DOHH2 (cell line): ENCODE measurements at regions not wholly inside any gene's neighbourhood (a gene's known extent, or its start where the extent isn't known, plus 50 kb on each side); places are given as distances from the start of the nearest gene placed in this dataset.

Experiments
- EZH2phosphoT487 ChIP-seq: fragments of 200-600 bp; sonication (generic); IDR thresholded peaks from 2 replicates; pipeline ENCODE4 v1.6.1; 2017; ENCODE audit warnings: borderline replicate concordance, mild to moderate bottlenecking, antibody characterized with exemption, low read length, moderate library complexity, mixed read lengths
- TF ChIP-seq, protein P1 (sequence below): fragments of 200-600 bp; sonication (generic); IDR thresholded peaks from one replicate; pipeline ENCODE4 v1.5.1; 2014; ENCODE audit warnings: antibody characterized with exemption, mild to moderate bottlenecking, low read depth, low read length; ENCODE audit not compliant: poor library complexity, severe bottlenecking

DNA sequence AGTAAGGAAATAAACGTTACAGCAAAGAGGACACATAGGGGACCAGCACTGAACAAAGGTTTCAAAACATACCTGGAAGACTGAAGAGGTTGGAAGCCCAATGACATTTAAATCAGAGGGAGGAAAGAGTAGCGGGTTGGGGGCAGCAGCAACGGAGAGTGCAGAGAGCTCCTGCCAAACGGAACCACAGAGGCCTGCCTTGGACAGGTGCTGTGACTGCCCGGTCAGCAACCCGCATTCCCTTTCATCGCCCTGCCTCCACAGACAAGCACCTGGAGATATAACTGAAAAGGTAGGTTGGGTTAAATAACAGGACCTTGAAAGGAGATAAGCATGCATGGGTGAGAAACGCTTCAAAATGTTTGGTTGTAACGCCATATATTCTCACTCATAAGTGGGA is 92.8 kb upstream of the SLC38A4 start:
- TF ChIP-seq, protein P1, sequence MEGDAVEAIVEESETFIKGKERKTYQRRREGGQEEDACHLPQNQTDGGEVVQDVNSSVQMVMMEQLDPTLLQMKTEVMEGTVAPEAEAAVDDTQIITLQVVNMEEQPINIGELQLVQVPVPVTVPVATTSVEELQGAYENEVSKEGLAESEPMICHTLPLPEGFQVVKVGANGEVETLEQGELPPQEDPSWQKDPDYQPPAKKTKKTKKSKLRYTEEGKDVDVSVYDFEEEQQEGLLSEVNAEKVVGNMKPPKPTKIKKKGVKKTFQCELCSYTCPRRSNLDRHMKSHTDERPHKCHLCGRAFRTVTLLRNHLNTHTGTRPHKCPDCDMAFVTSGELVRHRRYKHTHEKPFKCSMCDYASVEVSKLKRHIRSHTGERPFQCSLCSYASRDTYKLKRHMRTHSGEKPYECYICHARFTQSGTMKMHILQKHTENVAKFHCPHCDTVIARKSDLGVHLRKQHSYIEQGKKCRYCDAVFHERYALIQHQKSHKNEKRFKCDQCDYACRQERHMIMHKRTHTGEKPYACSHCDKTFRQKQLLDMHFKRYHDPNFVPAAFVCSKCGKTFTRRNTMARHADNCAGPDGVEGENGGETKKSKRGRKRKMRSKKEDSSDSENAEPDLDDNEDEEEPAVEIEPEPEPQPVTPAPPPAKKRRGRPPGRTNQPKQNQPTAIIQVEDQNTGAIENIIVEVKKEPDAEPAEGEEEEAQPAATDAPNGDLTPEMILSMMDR: no peak
- TF ChIP-seq EZH2phosphoT487: no peak
